GM12878 (cell line): ENCODE measurements at regions not wholly inside any gene's neighbourhood (a gene's known extent, or its start where the extent isn't known, plus 50 kb on each side); places are given as distances from the start of the nearest gene placed in this dataset.

ENCODE experiments used
- NRF1 ChIP-seq: conservative IDR thresholded peaks from 2 replicates; pipeline ENCODE4 v1.6.1; 2011; ENCODE audit warnings: mild to moderate bottlenecking, low read depth, low read length, improper control_type of control experiment
- POLR2AphosphoS5 ChIP-seq: IDR thresholded peaks from 2 replicates; pipeline ENCODE4 v1.6.1; 2011; ENCODE audit warnings: mild to moderate bottlenecking, low read length, inconsistent platforms
- SIN3A ChIP-seq: IDR thresholded peaks from 2 replicates; pipeline ENCODE4 v1.6.1; 2012; ENCODE audit warnings: low read depth, low read length, improper control_type of control experiment
- STAT3 ChIP-seq: IDR thresholded peaks from 2 replicates; pipeline ENCODE4 v1.6.1; 2011; ENCODE audit warnings: low read depth, low read length, improper control_type of control experiment
- TARDBP ChIP-seq: IDR thresholded peaks from 2 replicates; pipeline ENCODE4 v1.6.1; 2016; ENCODE audit warnings: borderline replicate concordance
- TF ChIP-seq, protein P1 (sequence below), 3 experiments: IDR thresholded peaks in 2 of 3; conservative IDR thresholded peaks in 1 of 3; 2 replicates each; pipeline ENCODE4 v1.5.1; 2011; ENCODE audit warnings: low read depth in 3 of 3, low read length in 3 of 3, mild to moderate bottlenecking in 3 of 3, control low read depth in 2 of 3, moderate library complexity in 2 of 3, inconsistent platforms in 1 of 3, mixed read lengths in 1 of 3; ENCODE audit not compliant: control insufficient read depth in 2 of 3, insufficient read depth in 1 of 3; ENCODE audit errors: extremely low read depth in 1 of 3
- TF ChIP-seq, protein P2 (sequence below): fragments of 150-350 bp; IDR thresholded peaks from 2 replicates; pipeline ENCODE4 v1.6.1; 2016; ENCODE audit warnings: low read depth, low read length

DNA sequence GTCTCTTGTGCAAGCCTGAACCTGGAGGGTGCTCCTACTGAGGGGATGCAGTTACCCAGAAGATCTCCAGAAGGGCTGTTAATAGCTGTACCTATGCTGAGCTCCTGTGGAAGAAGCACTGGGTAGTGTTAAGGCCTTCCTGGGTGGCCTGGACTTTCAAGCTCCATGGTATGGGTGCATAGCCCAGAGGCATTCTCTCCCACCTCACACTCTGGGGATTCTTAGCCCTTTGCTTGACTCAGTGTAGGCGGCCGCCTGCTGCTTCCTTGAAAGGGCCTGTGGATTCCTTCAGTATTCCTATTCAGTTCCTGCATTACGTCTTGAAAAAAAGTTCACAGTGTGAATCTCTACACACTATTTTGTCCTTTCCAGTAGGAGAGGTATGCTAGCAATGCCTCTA lies 235.7 kb upstream of the MAGEB16 start:
- no peak for TF ChIP-seq STAT3
- no peak for TF ChIP-seq SIN3A
- TF ChIP-seq TARDBP, result no peak
- TF ChIP-seq POLR2AphosphoS5, result no peak
- TF ChIP-seq, protein P1, sequence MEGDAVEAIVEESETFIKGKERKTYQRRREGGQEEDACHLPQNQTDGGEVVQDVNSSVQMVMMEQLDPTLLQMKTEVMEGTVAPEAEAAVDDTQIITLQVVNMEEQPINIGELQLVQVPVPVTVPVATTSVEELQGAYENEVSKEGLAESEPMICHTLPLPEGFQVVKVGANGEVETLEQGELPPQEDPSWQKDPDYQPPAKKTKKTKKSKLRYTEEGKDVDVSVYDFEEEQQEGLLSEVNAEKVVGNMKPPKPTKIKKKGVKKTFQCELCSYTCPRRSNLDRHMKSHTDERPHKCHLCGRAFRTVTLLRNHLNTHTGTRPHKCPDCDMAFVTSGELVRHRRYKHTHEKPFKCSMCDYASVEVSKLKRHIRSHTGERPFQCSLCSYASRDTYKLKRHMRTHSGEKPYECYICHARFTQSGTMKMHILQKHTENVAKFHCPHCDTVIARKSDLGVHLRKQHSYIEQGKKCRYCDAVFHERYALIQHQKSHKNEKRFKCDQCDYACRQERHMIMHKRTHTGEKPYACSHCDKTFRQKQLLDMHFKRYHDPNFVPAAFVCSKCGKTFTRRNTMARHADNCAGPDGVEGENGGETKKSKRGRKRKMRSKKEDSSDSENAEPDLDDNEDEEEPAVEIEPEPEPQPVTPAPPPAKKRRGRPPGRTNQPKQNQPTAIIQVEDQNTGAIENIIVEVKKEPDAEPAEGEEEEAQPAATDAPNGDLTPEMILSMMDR (IDR thresholded peaks at IDR 0.05 in 2 of 3, conservative IDR thresholded peaks at IDR 0.05 in 1 of 3; ENCODE audit: control insufficient read depth in 2 of 3, extremely low read depth in 1 of 3, insufficient read depth in 1 of 3, low read depth in 3 of 3, low read length in 3 of 3), result no peak
- TF ChIP-seq, protein P2, sequence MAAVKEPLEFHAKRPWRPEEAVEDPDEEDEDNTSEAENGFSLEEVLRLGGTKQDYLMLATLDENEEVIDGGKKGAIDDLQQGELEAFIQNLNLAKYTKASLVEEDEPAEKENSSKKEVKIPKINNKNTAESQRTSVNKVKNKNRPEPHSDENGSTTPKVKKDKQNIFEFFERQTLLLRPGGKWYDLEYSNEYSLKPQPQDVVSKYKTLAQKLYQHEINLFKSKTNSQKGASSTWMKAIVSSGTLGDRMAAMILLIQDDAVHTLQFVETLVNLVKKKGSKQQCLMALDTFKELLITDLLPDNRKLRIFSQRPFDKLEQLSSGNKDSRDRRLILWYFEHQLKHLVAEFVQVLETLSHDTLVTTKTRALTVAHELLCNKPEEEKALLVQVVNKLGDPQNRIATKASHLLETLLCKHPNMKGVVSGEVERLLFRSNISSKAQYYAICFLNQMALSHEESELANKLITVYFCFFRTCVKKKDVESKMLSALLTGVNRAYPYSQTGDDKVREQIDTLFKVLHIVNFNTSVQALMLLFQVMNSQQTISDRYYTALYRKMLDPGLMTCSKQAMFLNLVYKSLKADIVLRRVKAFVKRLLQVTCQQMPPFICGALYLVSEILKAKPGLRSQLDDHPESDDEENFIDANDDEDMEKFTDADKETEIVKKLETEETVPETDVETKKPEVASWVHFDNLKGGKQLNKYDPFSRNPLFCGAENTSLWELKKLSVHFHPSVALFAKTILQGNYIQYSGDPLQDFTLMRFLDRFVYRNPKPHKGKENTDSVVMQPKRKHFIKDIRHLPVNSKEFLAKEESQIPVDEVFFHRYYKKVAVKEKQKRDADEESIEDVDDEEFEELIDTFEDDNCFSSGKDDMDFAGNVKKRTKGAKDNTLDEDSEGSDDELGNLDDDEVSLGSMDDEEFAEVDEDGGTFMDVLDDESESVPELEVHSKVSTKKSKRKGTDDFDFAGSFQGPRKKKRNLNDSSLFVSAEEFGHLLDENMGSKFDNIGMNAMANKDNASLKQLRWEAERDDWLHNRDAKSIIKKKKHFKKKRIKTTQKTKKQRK, result no peak
- no peak for TF ChIP-seq NRF1
